HG02571 (cell line): ENCODE measurements at regions not wholly inside any gene's neighbourhood (a gene's known extent, or its start where the extent isn't known, plus 50 kb on each side); places are given as distances from the start of the nearest gene placed in this dataset.
"Not testable (repeated sequence)": the region's sequence is repeated elsewhere in the genome, so short reads cannot be mapped to it uniquely, and the experiment has no call there.

Source experiments
- ATAC-seq: cut with Tn5 transposase; IDR thresholded peaks from one replicate; pipeline ENCODE4 v1.9.1; 2021; ENCODE audit warnings: mild to moderate bottlenecking, moderate library complexity; ENCODE audit not compliant: unreplicated experiment

DNA sequence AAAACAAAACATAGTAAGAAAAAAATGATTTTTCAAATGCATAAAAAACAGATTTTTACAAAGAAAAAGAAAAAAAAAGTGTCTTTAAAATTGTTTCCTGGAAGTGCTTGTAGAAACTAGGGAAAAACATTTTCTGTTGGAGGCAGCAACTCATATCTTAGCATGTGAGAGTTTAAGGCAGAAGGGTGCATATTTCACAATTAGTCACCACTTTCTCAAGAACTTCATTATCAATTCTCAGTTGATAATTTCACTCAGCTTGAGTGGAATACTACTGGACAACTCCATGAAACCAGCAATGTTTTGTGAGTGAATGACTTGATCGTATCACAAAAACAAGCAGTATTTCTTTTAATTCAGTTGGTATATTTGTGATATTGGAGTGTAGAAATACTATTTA lies 508.3 kb upstream of the DAB2 start:
- ATAC-seq = no peak

DNA sequence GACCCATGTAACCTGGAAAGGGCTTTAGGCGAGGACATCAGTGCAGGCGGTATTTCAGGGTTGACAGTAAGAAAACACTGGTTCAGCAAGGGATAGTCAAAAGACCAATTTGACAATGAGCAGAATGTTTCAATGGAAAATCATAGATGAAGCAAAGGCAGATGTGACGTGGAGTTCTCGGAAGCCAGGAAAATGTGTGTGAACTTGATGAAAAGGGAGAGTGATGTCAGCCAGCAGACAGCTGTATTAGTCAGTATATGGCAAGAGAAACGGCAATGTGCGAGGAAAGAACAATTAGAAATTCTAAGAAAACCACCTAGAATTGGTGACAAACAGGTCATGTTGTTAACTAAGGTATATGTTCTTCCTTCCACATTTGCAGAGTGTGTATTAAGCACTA lies 503.9 kb upstream of the DAB2 start:
- ATAC-seq = no peak

DNA sequence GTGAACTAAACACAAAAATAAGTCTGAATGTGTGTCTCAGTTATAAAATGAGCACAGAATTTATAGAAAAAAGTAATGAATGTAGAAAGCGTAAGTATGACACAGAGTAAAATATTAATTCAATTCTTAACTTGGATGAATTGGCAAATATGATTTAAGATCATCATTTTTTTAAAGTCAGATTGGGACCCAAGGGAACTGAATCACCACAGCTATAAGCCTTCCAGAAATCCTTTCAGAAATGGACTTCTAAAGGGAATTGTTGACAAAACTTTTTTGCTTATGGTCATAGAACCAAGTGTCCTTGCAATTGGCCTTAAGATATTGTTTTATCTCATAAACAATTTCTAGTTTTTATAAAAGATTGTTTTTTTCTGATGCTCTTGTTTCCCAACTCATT lies 495.1 kb upstream of the DAB2 start:
- no peak for ATAC-seq

DNA sequence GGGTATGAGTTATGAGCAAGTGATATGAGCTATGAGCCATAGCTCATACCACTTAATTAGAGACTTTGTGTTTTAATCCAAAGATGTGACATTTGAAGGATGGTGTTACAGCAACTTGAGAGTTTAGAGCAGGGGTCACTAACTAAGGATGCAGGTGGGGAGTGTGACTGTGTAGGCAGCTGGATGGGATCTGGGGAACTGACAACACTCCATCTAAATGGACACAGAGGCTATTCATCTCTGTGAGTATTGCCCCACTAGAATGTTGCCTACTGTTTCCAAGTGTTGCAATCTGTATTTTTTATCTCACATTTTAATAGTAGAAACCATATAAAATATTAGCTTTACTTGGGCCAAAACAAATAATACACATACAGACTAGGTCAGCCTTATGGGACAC lies 488.1 kb upstream of the DAB2 start:
- no peak for ATAC-seq

DNA sequence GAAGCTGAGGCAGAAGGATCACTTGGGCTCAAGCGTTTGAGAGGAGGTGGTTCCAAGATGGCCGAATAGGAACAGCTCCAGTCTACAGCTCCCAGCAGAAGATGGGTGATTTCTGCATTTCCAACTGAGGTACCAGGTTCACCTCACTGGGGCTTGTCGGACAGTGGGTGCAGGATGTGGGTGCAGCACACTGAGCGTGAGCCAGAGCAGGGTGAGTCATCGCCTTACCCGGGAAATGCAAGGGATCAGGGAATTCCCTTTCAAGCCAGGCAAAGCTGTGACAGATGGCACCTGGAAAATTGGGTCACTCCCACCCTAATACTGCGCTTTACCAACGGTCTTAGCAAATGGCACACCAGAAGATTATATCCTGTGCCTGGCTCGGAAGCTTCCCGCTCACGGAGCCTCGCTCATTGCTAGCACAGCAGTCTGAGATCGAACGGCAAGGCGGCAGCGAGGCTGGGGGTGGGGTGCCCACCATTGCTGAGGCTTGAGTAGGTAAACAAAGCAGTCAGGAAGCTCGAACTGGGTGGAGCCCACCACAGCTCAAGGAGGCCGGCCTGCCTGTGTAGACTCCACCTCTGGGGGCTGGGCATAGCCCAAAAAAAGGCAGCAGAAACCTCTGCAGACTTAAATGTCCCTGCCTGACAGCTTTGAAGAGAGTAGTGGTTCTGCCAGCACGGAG lies 482.6 kb upstream of the DAB2 start:
- ATAC-seq = not testable (repeated sequence)

DNA sequence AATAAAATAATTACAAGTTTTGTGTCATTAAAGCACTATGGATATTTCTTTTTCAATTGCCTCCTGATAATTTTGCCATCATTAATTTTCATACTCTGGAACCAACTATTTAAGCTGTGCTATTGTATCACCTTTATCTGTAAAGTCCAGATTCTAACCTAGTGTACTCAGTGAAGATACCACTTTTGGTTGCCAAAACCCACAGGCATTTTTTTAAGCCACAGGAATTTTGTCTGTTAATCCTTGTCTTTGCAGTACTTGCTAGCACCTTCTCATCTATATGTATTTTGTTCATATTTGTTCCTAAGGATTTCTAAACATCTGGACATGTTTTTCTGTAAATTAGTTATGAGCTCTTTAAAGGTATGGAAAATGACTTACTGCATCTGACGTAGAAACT lies 481.4 kb upstream of the DAB2 start:
- ATAC-seq = no peak

DNA sequence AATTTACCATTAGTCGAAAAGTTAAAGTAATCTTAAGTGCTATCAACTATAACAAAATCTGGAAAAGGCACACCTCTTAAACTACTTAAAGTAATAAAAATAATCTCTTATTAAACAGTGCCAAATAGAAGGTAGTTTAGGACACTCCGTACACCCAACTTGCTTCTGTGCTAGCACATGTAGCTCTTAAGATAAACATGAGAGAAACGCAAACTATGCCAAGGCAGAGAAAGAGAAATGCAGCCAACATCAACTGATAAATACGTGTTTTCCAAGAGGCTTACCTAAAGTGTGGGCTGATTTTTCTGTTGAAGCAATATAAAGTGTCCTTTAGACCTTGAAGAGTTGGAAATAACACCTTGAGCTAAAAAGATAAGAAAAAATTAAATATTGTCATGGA lies 480.6 kb upstream of the DAB2 start:
- no peak for ATAC-seq

DNA sequence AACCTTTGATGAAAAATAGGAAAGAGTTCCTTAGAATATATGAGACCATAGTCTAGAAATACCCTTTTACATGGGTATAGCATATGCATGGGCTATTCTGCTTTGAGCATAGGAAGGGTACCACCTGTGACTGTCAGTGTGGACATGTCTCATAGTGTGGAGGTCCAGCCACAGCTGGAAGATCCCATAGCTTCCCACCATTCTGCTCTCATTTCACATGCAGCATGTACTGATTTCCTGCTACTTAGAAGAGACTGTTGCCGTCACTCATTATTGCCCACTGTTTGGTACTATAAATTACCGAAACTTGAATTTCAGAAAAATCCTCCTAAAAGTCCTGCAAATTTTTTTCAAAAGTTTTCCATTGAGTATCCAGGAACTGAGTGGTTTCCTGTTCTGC lies 477.8 kb upstream of the DAB2 start:
- no peak for ATAC-seq

DNA sequence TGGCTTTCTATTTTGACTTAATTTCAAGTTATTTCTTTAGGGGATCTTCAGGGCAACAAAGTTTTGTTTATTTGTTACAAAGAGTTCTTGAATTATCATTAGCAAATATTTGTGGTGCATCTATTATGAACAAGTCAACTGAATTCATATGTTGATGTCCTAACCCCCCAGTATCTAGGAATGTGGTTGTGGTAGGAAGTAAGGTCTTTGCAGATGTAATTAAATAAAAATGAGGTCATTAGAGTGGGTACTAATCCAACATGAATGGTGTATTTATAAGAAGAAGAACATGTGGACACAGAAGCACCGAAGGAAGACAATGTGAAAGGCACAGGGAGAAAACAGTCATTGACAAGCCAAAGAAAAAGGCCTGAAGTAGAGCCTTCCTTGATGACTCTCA lies 474.0 kb upstream of the DAB2 start:
- ATAC-seq = no peak

DNA sequence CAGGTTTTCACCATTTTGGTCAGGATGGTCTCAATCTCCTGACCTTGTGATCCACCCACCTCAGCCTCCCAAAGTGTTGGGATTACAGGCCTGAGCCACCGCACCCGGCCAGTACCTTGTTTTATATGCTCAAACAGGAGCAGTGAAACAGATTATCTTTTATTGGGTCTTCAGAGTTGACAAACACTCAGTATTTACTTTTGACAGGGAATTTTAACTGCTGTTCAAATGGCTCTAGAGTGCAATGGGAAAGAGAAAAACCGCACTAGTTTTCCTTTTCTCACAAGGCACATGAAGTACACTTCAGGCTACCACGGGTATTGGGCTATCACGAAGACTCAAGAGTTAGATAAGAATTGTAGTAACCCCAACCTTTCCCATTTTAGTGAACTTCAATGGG lies 471.9 kb upstream of the DAB2 start:
- ATAC-seq = no peak

DNA sequence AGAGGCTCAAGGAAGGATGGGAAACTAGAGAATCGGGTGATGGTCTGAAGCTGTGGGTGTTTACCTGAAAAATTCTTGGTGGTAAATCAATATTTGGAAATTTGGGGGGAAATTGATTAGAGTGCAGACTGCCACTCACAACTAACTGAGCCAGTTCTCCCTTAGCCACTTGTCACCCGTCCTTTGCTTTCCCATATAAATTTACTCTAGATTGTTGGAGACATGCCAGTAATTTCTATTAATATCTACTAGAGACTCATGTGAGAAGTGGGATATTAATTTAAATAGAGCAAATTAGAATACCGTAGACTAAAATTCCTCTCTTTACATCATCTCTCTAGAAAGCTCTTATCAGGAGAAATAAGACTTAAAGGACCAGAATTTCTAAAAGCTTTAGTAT lies 471.3 kb upstream of the DAB2 start:
- no peak for ATAC-seq

DNA sequence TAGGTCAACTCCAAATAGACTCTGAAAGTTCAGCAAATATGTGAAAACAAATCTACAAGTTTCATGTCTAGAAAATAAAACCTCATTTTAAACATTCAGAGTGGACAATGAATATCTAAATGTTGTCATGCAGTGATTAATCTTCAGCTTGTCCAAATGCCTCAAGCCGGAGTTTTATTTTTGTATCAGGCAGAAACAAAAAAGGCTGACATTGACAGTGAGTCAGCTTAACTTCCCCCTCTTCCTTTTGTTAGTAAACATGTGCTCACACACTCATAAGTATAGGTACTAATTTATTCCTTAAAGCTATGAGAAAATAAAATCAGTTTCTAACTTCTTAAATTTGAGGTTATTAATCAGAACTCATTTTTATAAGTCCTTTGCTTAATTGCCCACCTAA lies 467.9 kb upstream of the DAB2 start:
- no peak for ATAC-seq

DNA sequence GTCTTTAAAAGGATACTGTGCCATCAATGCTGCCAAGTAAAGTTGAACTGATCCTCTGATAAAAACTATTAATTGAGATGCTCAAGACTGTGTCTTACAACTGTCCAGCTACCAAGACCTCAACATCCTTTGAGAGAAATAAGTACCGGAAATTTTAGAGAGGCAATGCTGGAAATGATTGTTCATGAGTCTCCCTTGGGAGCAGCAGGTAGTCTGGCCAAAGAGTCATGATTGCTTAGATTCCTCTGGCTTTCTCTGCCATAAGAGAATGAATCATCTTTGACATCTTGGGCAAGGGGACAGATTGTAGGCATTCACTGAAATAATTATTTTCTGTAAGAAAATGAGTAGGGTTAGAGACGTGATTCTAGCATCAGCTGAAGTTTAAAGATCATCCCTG lies 466.6 kb upstream of the DAB2 start:
- ATAC-seq = no peak

DNA sequence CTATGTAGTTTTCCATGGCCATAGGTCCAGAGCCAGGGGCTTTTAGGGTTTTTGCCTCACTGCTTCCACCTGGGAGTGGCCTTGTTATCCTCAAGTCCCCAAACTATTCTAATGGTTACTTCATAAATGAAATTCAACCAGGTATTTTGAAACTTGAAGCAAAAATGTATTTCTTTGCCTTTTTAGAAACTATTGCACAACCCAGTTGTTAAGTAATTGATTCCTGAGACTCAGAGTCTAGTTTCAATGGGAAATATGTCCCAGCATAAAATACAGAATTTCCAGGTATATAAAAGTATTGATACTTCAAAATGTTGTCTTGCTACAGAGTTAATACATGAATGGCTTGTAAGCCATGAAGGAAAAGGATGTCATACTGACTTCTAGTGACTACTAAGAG lies 456.2 kb upstream of the DAB2 start:
- ATAC-seq = no peak

DNA sequence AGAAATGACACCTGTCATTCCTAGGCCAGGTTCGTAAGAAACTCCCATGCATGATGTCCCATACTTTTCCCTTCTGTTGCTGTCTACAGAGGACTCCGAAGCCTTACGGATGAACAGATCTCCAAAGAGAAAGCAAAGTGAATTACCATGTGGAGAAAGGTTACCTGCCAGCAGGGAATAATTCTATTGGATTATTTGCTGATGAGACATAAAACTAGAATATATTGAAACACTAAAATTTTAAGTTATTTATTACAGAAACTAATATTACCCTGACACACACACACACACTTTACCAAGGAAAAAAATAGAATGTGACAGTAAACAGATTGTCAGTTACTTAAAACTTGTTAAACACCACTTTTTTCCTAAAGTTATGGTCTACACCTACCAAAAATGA lies 452.7 kb upstream of the DAB2 start:
- no peak for ATAC-seq

DNA sequence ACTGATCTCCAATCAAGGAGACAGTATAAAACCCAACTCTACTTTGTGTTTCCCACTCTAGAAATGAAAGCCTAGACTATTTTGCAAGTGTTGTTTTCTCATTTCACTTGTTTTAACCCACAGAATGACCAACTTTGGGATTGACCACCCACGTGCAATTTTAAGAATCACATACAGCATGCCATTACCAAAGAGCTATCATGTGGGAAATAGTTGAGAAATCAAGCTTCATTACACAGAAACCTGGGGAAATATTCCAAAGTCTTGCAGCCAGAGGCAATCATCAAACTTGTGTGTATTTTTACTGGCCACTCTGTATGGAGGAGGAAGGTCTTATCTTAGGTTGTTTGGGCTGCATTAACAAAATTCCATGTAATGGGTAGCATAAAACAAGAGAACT lies 451.4 kb upstream of the DAB2 start:
- ATAC-seq = no peak

DNA sequence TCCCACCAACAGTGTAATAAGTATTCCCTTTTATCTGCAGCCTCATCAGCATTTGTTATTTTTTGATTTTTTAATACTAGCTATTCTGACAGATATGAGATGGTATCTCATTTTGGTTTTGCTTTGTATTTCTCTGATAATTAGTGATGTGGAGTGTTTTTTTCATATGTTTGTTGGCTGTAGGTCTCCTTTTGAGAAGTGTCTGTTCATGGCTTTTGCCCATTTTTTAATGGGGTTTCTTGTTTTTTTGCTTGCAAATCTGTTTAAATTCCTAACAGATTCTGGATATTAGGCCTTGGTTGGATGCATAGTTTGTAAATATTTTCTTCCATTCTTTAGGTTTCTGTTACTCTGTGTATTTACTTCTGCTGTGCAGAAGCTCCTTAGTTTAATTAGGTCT lies 445.4 kb upstream of the DAB2 start:
- no peak for ATAC-seq

DNA sequence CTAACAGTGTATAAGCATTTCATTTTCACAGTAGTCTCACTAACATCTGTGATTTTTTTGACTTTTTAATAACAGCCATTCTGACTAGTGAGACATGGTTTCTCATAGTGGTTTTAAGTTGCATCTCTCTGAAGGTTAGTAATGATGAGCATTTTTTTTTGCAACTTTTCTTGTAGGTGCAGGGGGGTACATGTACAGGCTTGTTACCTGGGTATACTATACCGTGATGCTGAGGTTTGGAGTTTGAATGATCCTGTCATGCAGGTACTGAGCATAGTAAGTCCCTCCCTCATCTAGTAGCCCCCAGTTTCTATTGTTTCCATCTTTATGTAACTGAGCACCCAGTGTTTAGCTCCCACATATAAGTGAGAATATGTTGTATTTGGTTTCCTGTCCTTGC lies 444.6 kb upstream of the DAB2 start:
- no peak for ATAC-seq

DNA sequence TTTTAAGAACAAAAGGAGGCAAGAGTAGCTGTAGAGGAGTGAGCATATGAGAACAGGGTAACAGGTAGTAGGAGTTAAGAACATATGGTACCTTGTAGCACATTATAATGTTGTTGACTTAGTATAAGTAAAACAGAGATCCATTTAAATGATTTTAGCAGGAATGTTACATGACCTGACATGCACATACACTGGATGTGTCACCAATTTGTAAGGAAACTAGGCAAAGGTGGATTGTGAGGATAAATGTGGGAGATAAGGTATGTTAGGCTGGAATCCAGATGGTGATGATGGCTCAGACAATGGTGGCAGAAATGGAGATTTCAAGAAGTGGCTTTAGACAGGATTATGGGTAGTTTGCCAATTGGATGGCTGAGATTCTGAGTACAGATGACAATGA lies 443.1 kb upstream of the DAB2 start:
- no peak for ATAC-seq

DNA sequence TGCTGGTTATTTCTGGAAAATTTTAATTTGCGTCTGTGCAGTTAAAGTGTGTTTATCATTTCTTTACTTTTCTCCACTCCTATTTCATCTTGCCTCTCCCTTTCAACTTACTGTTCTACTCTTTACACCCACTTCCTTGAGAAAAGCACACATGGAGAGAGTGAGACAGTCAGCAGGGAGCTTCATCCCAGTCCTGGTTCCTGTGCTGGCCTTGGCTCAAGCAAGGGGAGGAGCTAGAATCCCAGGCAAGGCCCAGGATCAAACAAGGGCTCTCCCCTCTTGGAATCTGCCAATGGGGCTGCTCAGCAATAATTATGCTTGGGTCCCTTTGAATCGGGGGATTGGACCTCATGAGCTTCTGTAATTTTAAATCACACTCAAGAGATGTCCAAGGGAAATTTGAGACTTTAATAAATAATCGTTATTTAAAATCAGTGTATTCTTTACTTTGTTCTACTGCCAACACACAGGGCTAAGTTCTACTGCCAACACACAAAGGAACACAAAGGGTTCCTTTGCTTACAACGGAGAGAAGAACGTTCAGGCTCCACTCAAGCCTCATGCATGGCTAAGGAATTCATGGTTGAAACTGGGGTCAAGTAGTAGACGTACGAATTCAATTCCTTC lies 439.3 kb upstream of the DAB2 start:
- ATAC-seq = no peak

DNA sequence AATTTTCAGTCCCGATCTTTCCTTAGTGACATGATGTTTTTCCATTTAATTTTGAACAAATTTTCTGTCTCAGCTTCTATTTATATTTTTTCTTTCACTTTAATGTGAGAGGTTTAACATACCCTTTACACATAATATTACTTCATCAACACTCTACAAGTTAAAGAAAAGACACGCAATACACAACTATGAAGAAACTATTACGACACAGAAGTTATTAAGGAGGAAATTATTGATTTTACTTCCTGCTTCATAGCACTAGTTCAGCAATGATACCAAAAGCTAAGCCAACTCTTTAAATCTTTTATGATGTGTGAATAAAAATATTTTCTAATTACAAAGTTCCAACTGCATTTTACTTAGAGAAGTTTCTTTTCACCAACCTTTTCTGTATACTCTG lies 432.3 kb upstream of the DAB2 start:
- ATAC-seq = no peak

DNA sequence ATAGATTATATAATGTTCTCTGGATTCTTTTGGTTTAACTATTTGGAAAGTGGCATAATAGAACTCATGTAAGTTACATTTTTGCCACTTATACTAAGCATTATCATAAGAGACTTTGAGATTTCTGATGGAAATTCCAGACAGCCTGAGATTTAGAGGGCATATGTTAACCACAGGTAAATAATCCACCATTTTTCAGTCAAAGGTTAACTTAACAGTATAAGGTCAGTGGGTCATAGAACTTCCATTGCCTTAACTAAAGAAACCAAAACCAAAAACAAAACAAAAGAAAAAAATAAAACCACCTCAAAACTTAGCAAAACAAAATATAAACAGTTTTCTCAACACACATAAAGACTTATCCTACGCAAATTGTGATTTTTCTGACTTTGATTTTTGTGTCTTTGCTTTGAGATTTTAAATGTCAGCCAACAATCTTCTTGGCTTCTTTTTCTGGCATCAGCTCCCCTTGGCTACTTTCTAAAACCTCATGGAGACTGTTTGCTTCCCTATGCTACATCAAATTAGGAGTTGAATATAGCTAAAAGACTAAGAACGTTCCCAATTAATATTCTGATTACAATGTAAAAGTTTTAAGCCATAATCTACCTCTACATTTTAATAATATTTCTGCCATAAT lies 430.1 kb upstream of the DAB2 start:
- ATAC-seq = no peak

DNA sequence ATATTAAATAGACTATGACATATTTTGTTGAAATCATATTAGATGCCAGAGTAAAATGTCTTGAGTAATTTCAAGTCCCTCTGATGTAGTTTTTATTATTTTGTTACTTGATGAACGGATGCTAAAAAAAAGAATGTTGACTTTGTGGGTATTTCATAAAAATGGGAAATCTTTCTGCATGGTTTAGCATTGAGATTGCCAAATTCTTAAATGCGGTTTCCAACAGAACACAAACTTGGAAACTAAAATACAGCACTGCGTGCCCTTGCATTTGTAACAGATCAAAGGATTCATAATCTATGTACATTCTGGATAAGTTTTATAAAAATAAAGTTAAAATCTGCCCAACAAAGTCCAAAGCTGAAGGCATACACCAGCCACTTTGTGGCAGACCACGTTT lies 425.5 kb upstream of the DAB2 start:
- no peak for ATAC-seq
